Trophoblast cell (in vitro differentiated cells and primary cell): ENCODE measurements at regions not wholly inside any gene's neighbourhood (a gene's known extent, or its start where the extent isn't known, plus 50 kb on each side); places are given as distances from the start of the nearest gene placed in this dataset.
"Not testable (repeated sequence)": the region's sequence is repeated elsewhere in the genome, so short reads cannot be mapped to it uniquely, and the experiment has no call there.

ENCODE experiments used
- DNase-seq, 2 donors: peaks; one replicate each; pipeline ENCODE4 v3.0.0-alpha.2; 2016
- H2AFZ ChIP-seq: 2 replicates; pipeline ENCODE4 v1.6.1; 2013; ENCODE audit warnings: low read length, moderate library complexity, mild to moderate bottlenecking; ENCODE audit not compliant: insufficient read depth, poor library complexity
- H2AK5ac ChIP-seq: 2 replicates; pipeline ENCODE4 v1.6.1; 2013; ENCODE audit warnings: mild to moderate bottlenecking, low read length
- H2BK120ac ChIP-seq: 2 replicates; pipeline ENCODE4 v1.6.1; 2013; ENCODE audit warnings: low read length, mild to moderate bottlenecking, moderate library complexity; ENCODE audit not compliant: insufficient read depth, poor library complexity
- H2BK12ac ChIP-seq: 2 replicates; pipeline ENCODE4 v1.6.1; 2013; ENCODE audit warnings: mild to moderate bottlenecking, low read length, moderate library complexity
- H2BK5ac ChIP-seq: 2 replicates; pipeline ENCODE4 v1.6.1; 2013; ENCODE audit warnings: low read length, low read depth, moderate library complexity, mild to moderate bottlenecking; ENCODE audit not compliant: poor library complexity
- H3K14ac ChIP-seq: 2 replicates; pipeline ENCODE4 v1.6.1; 2013; ENCODE audit warnings: mild to moderate bottlenecking, low read length
- H3K18ac ChIP-seq: 2 replicates; pipeline ENCODE4 v1.6.1; 2013; ENCODE audit warnings: mild to moderate bottlenecking, low read length
- H3K23ac ChIP-seq: 2 replicates; pipeline ENCODE4 v1.6.1; 2013; ENCODE audit warnings: low read length
- H3K27ac ChIP-seq: 2 replicates; pipeline ENCODE4 v1.5.1; 2013; ENCODE audit warnings: low read depth, mild to moderate bottlenecking, inconsistent platforms, low read length, moderate library complexity
- H3K27me3 ChIP-seq: 2 replicates; pipeline ENCODE4 v1.6.1; 2013; ENCODE audit warnings: inconsistent platforms, mild to moderate bottlenecking, low read length, moderate library complexity; ENCODE audit not compliant: insufficient read depth
- H3K36me3 ChIP-seq, 2 experiments: 1 replicate in 1 of 2; 2 replicates in 1 of 2; pipeline ENCODE4 v1.6.1; 2013; ENCODE audit warnings: low read length in 2 of 2, mild to moderate bottlenecking in 2 of 2, moderate library complexity in 1 of 2; ENCODE audit not compliant: insufficient read depth in 2 of 2, control insufficient read depth in 1 of 2
- H3K4ac ChIP-seq: 2 replicates; pipeline ENCODE4 v1.6.1; 2013; ENCODE audit warnings: low read depth, mild to moderate bottlenecking, low read length, moderate library complexity
- H3K4me1 ChIP-seq, 2 experiments: 1 replicate in 1 of 2; 2 replicates in 1 of 2; pipeline ENCODE4 v1.6.1; 2013; ENCODE audit warnings: low read length in 2 of 2, mild to moderate bottlenecking in 2 of 2, moderate library complexity in 1 of 2; ENCODE audit not compliant: insufficient read depth in 2 of 2, control insufficient read depth in 1 of 2
- H3K4me2 ChIP-seq: 2 replicates; pipeline ENCODE4 v1.6.1; 2013; ENCODE audit warnings: inconsistent platforms, mild to moderate bottlenecking, low read length, moderate library complexity
- H3K4me3 ChIP-seq: 2 replicates; pipeline ENCODE4 v1.5.1; 2013; ENCODE audit warnings: mild to moderate bottlenecking, low read depth, low read length, inconsistent platforms
- H3K79me1 ChIP-seq: one replicate; pipeline ENCODE4 v1.6.1; 2013; ENCODE audit warnings: low read length
- H3K79me2 ChIP-seq: 2 replicates; pipeline ENCODE4 v1.6.1; 2013; ENCODE audit warnings: low read length, mild to moderate bottlenecking; ENCODE audit not compliant: control insufficient read depth, insufficient read depth, poor library complexity
- H3K9ac ChIP-seq: 2 replicates; pipeline ENCODE4 v1.6.1; 2013; ENCODE audit warnings: mild to moderate bottlenecking, low read length
- H3K9me3 ChIP-seq: 2 replicates; pipeline ENCODE4 v1.6.1; 2013; ENCODE audit warnings: low read depth, mild to moderate bottlenecking, control low read depth, inconsistent platforms, low read length; ENCODE audit not compliant: insufficient read depth
- H4K12ac ChIP-seq: 2 replicates; pipeline ENCODE4 v1.6.1; 2013; ENCODE audit warnings: low read depth, mild to moderate bottlenecking, low read length, moderate library complexity
- H4K8ac ChIP-seq: 2 replicates; pipeline ENCODE4 v1.6.1; 2013; ENCODE audit warnings: low read depth, mild to moderate bottlenecking, low read length, moderate library complexity
- H4K91ac ChIP-seq: one replicate; pipeline ENCODE4 v1.6.1; 2013; ENCODE audit warnings: low read depth, mild to moderate bottlenecking, low read length, moderate library complexity
- WGBS: extraction: QIAGEN DNeasy Blood & Tissue Kit; methylation state at CpG from one replicate; pipeline ENCODE4 v1.1.7; 2013; ENCODE audit warnings: missing lambda C conversion rate; ENCODE audit not compliant: insufficient read length, insufficient coverage; ENCODE audit errors: extremely low coverage; 5-methylcytosine and 5-hydroxymethylcytosine counted together

GRCh38 chr5:57429513-57430120 lies 53.0 kb downstream of the ACTBL2 start:
- Histone ChIP-seq H3K9ac (no peak overlapping the region), H3K18ac (no peak overlapping the region), H2AK5ac (no peak overlapping the region), H3K23ac (no peak overlapping the region), H4K8ac (no peak overlapping the region), H2AFZ (no peak overlapping the region), H4K12ac (no peak overlapping the region), H3K4me1 (no peaks in the 10 kb centered on the region), H3K79me1 (no peaks in the 10 kb centered on the region), H3K27ac (no peak overlapping the region), H3K79me2 (no peaks in the 10 kb centered on the region), H3K4me2 (no peak overlapping the region), H3K4me3 (no peak overlapping the region), H3K4ac (no peak overlapping the region), H4K91ac (no peak overlapping the region), H2BK5ac (no peak overlapping the region), H2BK12ac (no peak overlapping the region), H3K27me3 (no peaks in the 10 kb centered on the region), H2BK120ac (no peak overlapping the region), H3K9me3 (no peaks in the 10 kb centered on the region), H3K14ac (no peak overlapping the region), H3K36me3 (no peaks in the 10 kb centered on the region)
- no peak for DNase-seq
- WGBS = no CpG with 5 or more reads among the region's 7 CpGs

- not testable (repeated sequence) for H3K4me3 ChIP-seq, H2AK5ac ChIP-seq, H3K79me1 ChIP-seq, H3K23ac ChIP-seq, H3K4me2 ChIP-seq, DNase-seq, H3K14ac ChIP-seq, H4K91ac ChIP-seq, H3K9me3 ChIP-seq, H3K27me3 ChIP-seq, H3K79me2 ChIP-seq, H3K4ac ChIP-seq, H3K4me1 ChIP-seq, H4K8ac ChIP-seq, H3K27ac ChIP-seq, H3K18ac ChIP-seq, H2BK5ac ChIP-seq, H3K36me3 ChIP-seq, H2BK12ac ChIP-seq, H3K9ac ChIP-seq, H4K12ac ChIP-seq, H2AFZ ChIP-seq, H2BK120ac ChIP-seq
- no CpG with 5 or more reads among the region's 2 CpGs for WGBS
These were observed 53.6 kb downstream of the ACTBL2 start for GRCh38 chr5:57429021-57429420.

- Histone ChIP-seq H2BK12ac (no peak overlapping the region), H3K9ac (no peak overlapping the region), H2BK5ac (no peak overlapping the region), H4K91ac (no peak overlapping the region), H2BK120ac (no peak overlapping the region), H3K9me3 (no peaks in the 10 kb centered on the region), H4K12ac (no peak overlapping the region), H3K36me3 (no peaks in the 10 kb centered on the region), H3K79me2 (no peaks in the 10 kb centered on the region), H3K4ac (no peak overlapping the region), H3K4me3 (no peak overlapping the region), H3K4me2 (no peak overlapping the region), H2AFZ (no peak overlapping the region), H2AK5ac (no peak overlapping the region), H3K27me3 (no peaks in the 10 kb centered on the region), H3K18ac (no peak overlapping the region), H3K79me1 (no peaks in the 10 kb centered on the region), H3K14ac (no peak overlapping the region), H4K8ac (no peak overlapping the region), H3K27ac (no peak overlapping the region), H3K23ac (no peak overlapping the region), H3K4me1 (no peaks in the 10 kb centered on the region)
- no peak for DNase-seq
- no CpG with 5 or more reads among the region's 17 CpGs for WGBS
These were observed 59.6 kb downstream of the ACTBL2 start for GRCh38 chr5:57422993-57423392.

- Histone ChIP-seq H3K9ac (no peak overlapping the region), H3K4me1 (no peaks in the 10 kb centered on the region), H4K8ac (no peak overlapping the region), H3K9me3 (no peaks in the 10 kb centered on the region), H2BK12ac (no peak overlapping the region), H2BK120ac (no peak overlapping the region), H4K91ac (no peak overlapping the region), H3K4me2 (no peak overlapping the region), H3K79me1 (no peaks in the 10 kb centered on the region), H3K18ac (no peak overlapping the region), H3K4me3 (no peak overlapping the region), H3K36me3 (no peaks in the 10 kb centered on the region), H3K27ac (no peak overlapping the region), H3K4ac (no peak overlapping the region), H2AFZ (no peak overlapping the region), H3K27me3 (no peaks in the 10 kb centered on the region), H3K23ac (no peak overlapping the region), H3K79me2 (no peaks in the 10 kb centered on the region), H2BK5ac (no peak overlapping the region), H3K14ac (no peak overlapping the region), H4K12ac (no peak overlapping the region), H2AK5ac (no peak overlapping the region)
- DNase-seq = no peak
- WGBS = no CpG with 5 or more reads among the region's 21 CpGs
These were observed 60.3 kb downstream of the ACTBL2 start for GRCh38 chr5:57422341-57422740.
